IMR-90 (cell line): ENCODE measurements at regions not wholly inside any gene's neighbourhood (a gene's known extent, or its start where the extent isn't known, plus 50 kb on each side); places are given as distances from the start of the nearest gene placed in this dataset.

ENCODE experiments used
- ATAC-seq: fragments of 200-7000 bp; cut with Tn5 transposase; 2 replicates; pipeline ENCODE4 v1.9.1; 2020; ENCODE audit warnings: low read depth, mild to moderate bottlenecking, moderate library complexity
- BruUV-seq: library from RNA; stranded (reverse); fragments of 400-500 nt; replicated peaks from 2 replicates; lab custom pipeline; 2021; lab: Mats Ljungman, UMichigan
- CTCF ChIA-PET: fragments of 300-600 bp; formaldehyde crosslinking; extraction: SDS; loops from one replicate; lab custom pipeline; 2021; ENCODE audit warnings: antibody characterized with exemption; lab: Yijun Ruan, JAX
- POLR2A ChIA-PET: fragments of 300-600 bp; sonication (Branson Sonifier 250); formaldehyde crosslinking; loops from one replicate; lab custom pipeline; 2022; ENCODE audit warnings: antibody characterized with exemption; ENCODE audit not compliant: unreplicated experiment; lab: Charles Lee
- DNase-seq: peaks from one replicate; pipeline ENCODE4 v3.0.0; 2013
- H2AFZ ChIP-seq: replicated peaks from 2 replicates; pipeline ENCODE3; 2013; ENCODE audit warnings: low read length, mild to moderate bottlenecking; ENCODE audit not compliant: poor library complexity
- H2AK5ac ChIP-seq: 2 replicates; pipeline ENCODE4 v1.6.1; 2013; ENCODE audit warnings: low read depth, low read length, inconsistent platforms
- H2AK9ac ChIP-seq: replicated peaks from 2 replicates; pipeline ENCODE3; 2013; ENCODE audit warnings: mild to moderate bottlenecking, low read depth, low read length, moderate library complexity; ENCODE audit not compliant: poor library complexity
- H2BK120ac ChIP-seq: 2 replicates; pipeline ENCODE4 v1.6.1; 2013; ENCODE audit warnings: low read depth, low read length, inconsistent platforms
- H2BK15ac ChIP-seq: 3 replicates; pipeline ENCODE4 v1.6.1; 2013; ENCODE audit warnings: low read depth, low read length, inconsistent platforms
- H2BK20ac ChIP-seq: 2 replicates; pipeline ENCODE4 v1.6.1; 2013; ENCODE audit warnings: low read depth, mild to moderate bottlenecking, inconsistent platforms, low read length, moderate library complexity
- H2BK5ac ChIP-seq: 2 replicates; pipeline ENCODE4 v1.6.1; 2013; ENCODE audit warnings: mild to moderate bottlenecking, low read depth, low read length, inconsistent platforms; ENCODE audit not compliant: poor library complexity, severe bottlenecking
- H3K14ac ChIP-seq: replicated peaks from 2 replicates; pipeline ENCODE4 v1.6.1; 2013; ENCODE audit warnings: low read depth, low read length, inconsistent platforms
- H3K18ac ChIP-seq: 2 replicates; pipeline ENCODE4 v1.6.1; 2013; ENCODE audit warnings: low read depth, low read length, control low read depth
- H3K23ac ChIP-seq: 2 replicates; pipeline ENCODE4 v1.6.1; 2013; ENCODE audit warnings: low read depth, low read length, inconsistent platforms
- H3K27ac ChIP-seq: 2 replicates; pipeline ENCODE4 v1.5.1; 2013; ENCODE audit warnings: mild to moderate bottlenecking, control low read depth, low read length; ENCODE audit not compliant: insufficient read depth
- H3K27me3 ChIP-seq: 2 replicates; pipeline ENCODE4 v1.6.1; 2013; ENCODE audit warnings: low read length; ENCODE audit not compliant: control insufficient read depth, insufficient read depth
- H3K36me3 ChIP-seq: 2 replicates; pipeline ENCODE4 v1.6.1; 2013; ENCODE audit warnings: low read length, mixed read lengths; ENCODE audit not compliant: control insufficient read depth, insufficient read depth
- H3K4ac ChIP-seq: 2 replicates; pipeline ENCODE4 v1.6.1; 2013; ENCODE audit warnings: low read depth, low read length, inconsistent platforms
- H3K4me1 ChIP-seq: 2 replicates; pipeline ENCODE4 v1.6.1; 2013; ENCODE audit warnings: low read length, mixed read lengths; ENCODE audit not compliant: control insufficient read depth, insufficient read depth
- H3K4me2 ChIP-seq: 2 replicates; pipeline ENCODE4 v1.6.1; 2013; ENCODE audit warnings: low read depth, mild to moderate bottlenecking, control low read depth, low read length, moderate library complexity
- H3K4me3 ChIP-seq: 2 replicates; pipeline ENCODE4 v1.5.1; 2013; ENCODE audit warnings: low read depth, mild to moderate bottlenecking, control low read depth, low read length, moderate library complexity; ENCODE audit not compliant: insufficient read depth
- H3K56ac ChIP-seq: 2 replicates; pipeline ENCODE4 v1.6.1; 2013; ENCODE audit warnings: low read length, inconsistent platforms; ENCODE audit not compliant: insufficient read depth; ENCODE audit errors: extremely low read depth
- H3K79me1 ChIP-seq, 2 experiments: 2 replicates each; pipeline ENCODE4 v1.6.1; 2013; ENCODE audit warnings: low read length in 2 of 2, inconsistent platforms in 1 of 2, low read depth in 1 of 2
- H3K9ac ChIP-seq: 2 replicates; pipeline ENCODE4 v1.6.1; 2013; ENCODE audit warnings: low read depth, low read length, control low read depth
- H3K9me1 ChIP-seq: 2 replicates; pipeline ENCODE4 v1.6.1; 2013; ENCODE audit warnings: low read length, inconsistent platforms; ENCODE audit not compliant: insufficient read depth
- H3K9me3 ChIP-seq: 2 replicates; pipeline ENCODE4 v1.6.1; 2013; ENCODE audit warnings: low read length; ENCODE audit not compliant: control insufficient read depth, insufficient read depth
- H4K20me1 ChIP-seq: 2 replicates; pipeline ENCODE4 v1.6.1; 2013; ENCODE audit warnings: low read length, inconsistent platforms; ENCODE audit not compliant: insufficient read depth
- H4K5ac ChIP-seq: 2 replicates; pipeline ENCODE4 v1.6.1; 2013; ENCODE audit warnings: mild to moderate bottlenecking, low read depth, low read length, control low read depth
- H4K8ac ChIP-seq, 2 experiments: 2 replicates each; pipeline ENCODE4 v1.6.1; 2013; ENCODE audit warnings: low read depth in 2 of 2, low read length in 2 of 2, control low read depth in 1 of 2, inconsistent platforms in 1 of 2
- H4K91ac ChIP-seq: 2 replicates; pipeline ENCODE4 v1.6.1; 2013; ENCODE audit warnings: low read depth, low read length, inconsistent platforms; ENCODE audit not compliant: insufficient read depth
- BHLHE40 ChIP-seq: fragments of 150-350 bp; IDR thresholded peaks from 2 replicates; pipeline ENCODE4 v1.6.1; 2016; ENCODE audit warnings: mild to moderate bottlenecking, low read depth, low read length
- CEBPB ChIP-seq: IDR thresholded peaks from 2 replicates; pipeline ENCODE4 v1.6.1; 2012; ENCODE audit warnings: low read depth, low read length, improper control_type of control experiment
- CHD1 ChIP-seq: IDR thresholded peaks from 2 replicates; pipeline ENCODE4 v1.6.1; 2012; ENCODE audit warnings: low read depth, low read length, improper control_type of control experiment
- FOS ChIP-seq: fragments of 150-350 bp; IDR thresholded peaks from 2 replicates; pipeline ENCODE4 v1.6.1; 2016; ENCODE audit warnings: low read depth, low read length
- MAFK ChIP-seq: IDR thresholded peaks from 2 replicates; pipeline ENCODE4 v1.6.1; 2012; ENCODE audit warnings: low read depth, low read length, improper control_type of control experiment
- MAZ ChIP-seq: IDR thresholded peaks from 2 replicates; pipeline ENCODE4 v1.6.1; 2012; ENCODE audit warnings: low read depth, mild to moderate bottlenecking, low read length, improper control_type of control experiment, moderate library complexity, borderline replicate concordance
- MXI1 ChIP-seq: IDR thresholded peaks from 2 replicates; pipeline ENCODE4 v1.6.1; 2012; ENCODE audit warnings: low read depth, mild to moderate bottlenecking, low read length, moderate library complexity, borderline replicate concordance
- NFE2L2 ChIP-seq: fragments of 150-350 bp; IDR thresholded peaks from 2 replicates; pipeline ENCODE4 v1.6.1; 2016; ENCODE audit warnings: low read depth, mild to moderate bottlenecking, low read length
- POLR2A ChIP-seq: IDR thresholded peaks from 2 replicates; pipeline ENCODE4 v1.6.1; 2012; ENCODE audit warnings: mild to moderate bottlenecking, low read depth, low read length
- RAD21 ChIP-seq: IDR thresholded peaks from 2 replicates; pipeline ENCODE4 v1.6.1; 2012; ENCODE audit warnings: low read length, improper control_type of control experiment
- RCOR1 ChIP-seq: IDR thresholded peaks from 2 replicates; pipeline ENCODE4 v1.6.1; 2012; ENCODE audit warnings: mild to moderate bottlenecking, low read length, improper control_type of control experiment; ENCODE audit not compliant: insufficient replicate concordance
- RFX5 ChIP-seq: IDR thresholded peaks from 2 replicates; pipeline ENCODE4 v1.8.0; 2012; ENCODE audit warnings: low read depth, mild to moderate bottlenecking, low read length, moderate library complexity
- SMC3 ChIP-seq: fragments of 150-350 bp; IDR thresholded peaks from 2 replicates; pipeline ENCODE4 v1.6.1; 2016; ENCODE audit warnings: low read depth, mild to moderate bottlenecking, antibody characterized with exemption, low read length, moderate library complexity
- WGBS, 2 experiments: methylation state at CpG; one replicate each; pipeline versions ENCODE4 v1.1.5 to v1.1.7; 2013; ENCODE audit warnings: missing lambda C conversion rate in 2 of 2; ENCODE audit not compliant: insufficient read length in 1 of 2; ENCODE audit errors: extremely low coverage in 2 of 2; 5-methylcytosine and 5-hydroxymethylcytosine counted together
- dilution Hi-C: fragments of 300-500 bp; cut with HindIII; formaldehyde crosslinking; loops from one replicate; pipeline ENCODE4 v1.14.3; 2018; ENCODE audit warnings: low sequenced_read_pairs; ENCODE audit not compliant: unreplicated experiment
- in situ Hi-C: fragments of 300-500 bp; cut with MboI; formaldehyde crosslinking; loops from 3 replicates; pipeline ENCODE4 v1.14.3; 2019; ENCODE audit warnings: low sequenced_read_pairs, inconsistent platforms, mixed read lengths
- intact Hi-C: fragments of 100-400 bp; cut with micrococcal nuclease; formaldehyde crosslinking; loops from 2 replicates; pipeline ENCODE4 v1.10.0; 2022
- TF ChIP-seq, protein P1 (sequence below): conservative IDR thresholded peaks from 2 replicates; pipeline ENCODE4 v1.5.1; 2012; ENCODE audit warnings: mild to moderate bottlenecking, low read depth, low read length, improper control_type of control experiment
- TF ChIP-seq, protein P2 (sequence below): fragments of 150-350 bp; IDR thresholded peaks from 2 replicates; pipeline ENCODE4 v1.6.1; 2017; ENCODE audit warnings: mild to moderate bottlenecking, antibody characterized with exemption, low read length, low read depth
- TF ChIP-seq, protein P3 (sequence below): fragments of 150-350 bp; IDR thresholded peaks from 2 replicates; pipeline ENCODE4 v1.6.1; 2016; ENCODE audit warnings: low read depth, mild to moderate bottlenecking, low read length, moderate library complexity, borderline replicate concordance

DNA sequence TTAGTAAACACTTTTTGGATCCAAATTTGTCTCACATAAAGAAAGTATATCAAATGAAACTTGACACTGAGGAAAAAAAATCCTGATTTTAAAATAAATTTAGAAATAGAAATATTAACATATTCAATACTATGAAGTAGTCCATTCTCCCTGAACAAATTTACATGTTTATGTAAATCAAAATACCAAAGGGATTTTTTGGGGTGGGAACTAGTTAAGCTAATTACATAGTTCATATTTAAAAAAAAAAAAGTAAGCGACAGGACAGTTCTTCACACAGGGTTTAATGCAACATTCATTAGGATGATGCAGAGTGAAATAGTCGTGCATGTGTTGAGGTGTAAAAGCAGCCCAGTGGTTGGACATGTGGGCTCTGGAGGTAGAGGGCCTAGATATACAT, 433.5 kb upstream of the B3GALT2 start:
- Histone ChIP-seq H3K4ac (no peak overlapping the region), H3K9ac (no peak overlapping the region), H3K36me3 (no peaks in the 10 kb centered on the region), H3K27me3 (no peaks in the 10 kb centered on the region), H3K23ac (no peak overlapping the region), H3K79me1 (no peaks in the 10 kb centered on the region), H4K8ac (no peak overlapping the region), H4K20me1 (no peaks in the 10 kb centered on the region), H3K4me3 (no peak overlapping the region), H2AK5ac (no peak overlapping the region), H2BK15ac (no peak overlapping the region), H2AFZ (no peak overlapping the region), H3K4me1 (no peaks in the 10 kb centered on the region), H3K14ac (no peak overlapping the region), H2BK5ac (no peak overlapping the region), H4K91ac (no peak overlapping the region), H3K9me3 (no peaks in the 10 kb centered on the region), H2BK120ac (no peak overlapping the region), H3K9me1 (peaks cover under 1% of the 10 kb centered on the region; the same call in 1 of the 2 replicates), H3K18ac (no peak overlapping the region), H3K27ac (no peak overlapping the region), H3K56ac (no peak overlapping the region), H3K4me2 (no peak overlapping the region), H4K5ac (no peak overlapping the region), H2BK20ac (no peak overlapping the region), H2AK9ac (no peak overlapping the region)
- TF ChIP-seq, protein P1, sequence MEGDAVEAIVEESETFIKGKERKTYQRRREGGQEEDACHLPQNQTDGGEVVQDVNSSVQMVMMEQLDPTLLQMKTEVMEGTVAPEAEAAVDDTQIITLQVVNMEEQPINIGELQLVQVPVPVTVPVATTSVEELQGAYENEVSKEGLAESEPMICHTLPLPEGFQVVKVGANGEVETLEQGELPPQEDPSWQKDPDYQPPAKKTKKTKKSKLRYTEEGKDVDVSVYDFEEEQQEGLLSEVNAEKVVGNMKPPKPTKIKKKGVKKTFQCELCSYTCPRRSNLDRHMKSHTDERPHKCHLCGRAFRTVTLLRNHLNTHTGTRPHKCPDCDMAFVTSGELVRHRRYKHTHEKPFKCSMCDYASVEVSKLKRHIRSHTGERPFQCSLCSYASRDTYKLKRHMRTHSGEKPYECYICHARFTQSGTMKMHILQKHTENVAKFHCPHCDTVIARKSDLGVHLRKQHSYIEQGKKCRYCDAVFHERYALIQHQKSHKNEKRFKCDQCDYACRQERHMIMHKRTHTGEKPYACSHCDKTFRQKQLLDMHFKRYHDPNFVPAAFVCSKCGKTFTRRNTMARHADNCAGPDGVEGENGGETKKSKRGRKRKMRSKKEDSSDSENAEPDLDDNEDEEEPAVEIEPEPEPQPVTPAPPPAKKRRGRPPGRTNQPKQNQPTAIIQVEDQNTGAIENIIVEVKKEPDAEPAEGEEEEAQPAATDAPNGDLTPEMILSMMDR, result no peak
- TF ChIP-seq MXI1 (no peak), FOS (no peak), NFE2L2 (no peak), CEBPB (no peak), POLR2A (no peak), MAZ (no peak), SMC3 (no peak), RFX5 (no peak), RAD21 (no peak), CHD1 (no peak), BHLHE40 (no peak), MAFK (no peak), RCOR1 (no peak)
- TF ChIP-seq, protein P2, sequence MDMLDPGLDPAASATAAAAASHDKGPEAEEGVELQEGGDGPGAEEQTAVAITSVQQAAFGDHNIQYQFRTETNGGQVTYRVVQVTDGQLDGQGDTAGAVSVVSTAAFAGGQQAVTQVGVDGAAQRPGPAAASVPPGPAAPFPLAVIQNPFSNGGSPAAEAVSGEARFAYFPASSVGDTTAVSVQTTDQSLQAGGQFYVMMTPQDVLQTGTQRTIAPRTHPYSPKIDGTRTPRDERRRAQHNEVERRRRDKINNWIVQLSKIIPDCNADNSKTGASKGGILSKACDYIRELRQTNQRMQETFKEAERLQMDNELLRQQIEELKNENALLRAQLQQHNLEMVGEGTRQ, result no peak
- TF ChIP-seq, protein P3, sequence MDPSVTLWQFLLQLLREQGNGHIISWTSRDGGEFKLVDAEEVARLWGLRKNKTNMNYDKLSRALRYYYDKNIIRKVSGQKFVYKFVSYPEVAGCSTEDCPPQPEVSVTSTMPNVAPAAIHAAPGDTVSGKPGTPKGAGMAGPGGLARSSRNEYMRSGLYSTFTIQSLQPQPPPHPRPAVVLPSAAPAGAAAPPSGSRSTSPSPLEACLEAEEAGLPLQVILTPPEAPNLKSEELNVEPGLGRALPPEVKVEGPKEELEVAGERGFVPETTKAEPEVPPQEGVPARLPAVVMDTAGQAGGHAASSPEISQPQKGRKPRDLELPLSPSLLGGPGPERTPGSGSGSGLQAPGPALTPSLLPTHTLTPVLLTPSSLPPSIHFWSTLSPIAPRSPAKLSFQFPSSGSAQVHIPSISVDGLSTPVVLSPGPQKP, result no peak
- no CpG with 5 or more reads among the region's 2 CpGs for WGBS, 2 experiments
- intact Hi-C loops (no loop called here), in situ Hi-C loops (no loop called here), dilution Hi-C loops (no loop called here)
- ATAC-seq (no peak), DNase-seq (no peak)
- CTCF ChIA-PET, result interaction anchor here (0.6 kb wide), 1 partner anchor 370 kb away, joined by 3 read pairs; no protein-coding TSS in a partner anchor
- POLR2A ChIA-PET, result no interaction called here
- BruUV-seq, result no TSS peak
